GM21723 (cell line): ENCODE measurements at regions not wholly inside any gene's neighbourhood (a gene's known extent, or its start where the extent isn't known, plus 50 kb on each side); places are given as distances from the start of the nearest gene placed in this dataset.
"Not testable (repeated sequence)": the region's sequence is repeated elsewhere in the genome, so short reads cannot be mapped to it uniquely, and the experiment has no call there.

Experiments used
- ATAC-seq: cut with Tn5 transposase; IDR thresholded peaks from one replicate; pipeline ENCODE4 v1.9.1; 2021; ENCODE audit warnings: mild to moderate bottlenecking, moderate library complexity; ENCODE audit not compliant: unreplicated experiment

GRCh38 chrX:69431420-69431819 lies 72.7 kb upstream of the NALF2 start:
- no peak for ATAC-seq

GRCh38 chrX:69430785-69431184 lies 73.3 kb upstream of the NALF2 start:
- ATAC-seq: no peak

DNA sequence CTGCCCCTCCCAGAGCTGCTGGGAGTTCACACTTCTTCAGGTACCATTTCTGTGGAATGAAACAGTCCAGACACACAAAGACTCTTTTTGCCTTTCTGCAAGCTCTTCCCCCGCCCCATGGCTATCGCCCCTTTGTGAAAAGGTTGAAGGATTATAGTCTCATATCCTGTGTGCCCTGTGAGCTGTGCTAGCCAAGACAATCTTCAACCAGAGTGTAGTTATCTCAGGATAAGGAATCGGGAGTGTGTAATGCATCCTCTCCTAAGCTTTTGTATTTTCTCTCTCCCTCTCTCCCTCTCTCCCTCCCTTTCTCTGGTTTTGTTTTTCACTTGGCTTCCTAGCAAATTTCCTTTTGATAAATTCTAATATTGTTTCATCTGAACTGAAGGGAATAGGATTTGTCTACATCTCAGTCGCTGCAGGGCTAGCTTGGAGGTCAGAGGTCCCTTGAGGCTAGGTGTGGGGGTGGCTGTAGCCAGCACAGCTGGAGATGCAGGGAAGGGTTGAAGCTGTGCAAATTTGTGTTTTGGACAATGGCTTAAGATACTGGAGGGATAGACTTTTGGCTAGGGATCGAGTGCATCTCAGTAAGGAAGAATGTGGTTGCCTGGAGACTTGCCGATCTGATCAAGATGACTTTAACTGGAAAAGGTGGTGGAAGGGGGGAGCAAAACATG lies 74.6 kb upstream of the NALF2 start:
- no peak for ATAC-seq

- ATAC-seq: no peak
These were observed 75.9 kb upstream of the NALF2 start for GRCh38 chrX:69428216-69428615.

DNA sequence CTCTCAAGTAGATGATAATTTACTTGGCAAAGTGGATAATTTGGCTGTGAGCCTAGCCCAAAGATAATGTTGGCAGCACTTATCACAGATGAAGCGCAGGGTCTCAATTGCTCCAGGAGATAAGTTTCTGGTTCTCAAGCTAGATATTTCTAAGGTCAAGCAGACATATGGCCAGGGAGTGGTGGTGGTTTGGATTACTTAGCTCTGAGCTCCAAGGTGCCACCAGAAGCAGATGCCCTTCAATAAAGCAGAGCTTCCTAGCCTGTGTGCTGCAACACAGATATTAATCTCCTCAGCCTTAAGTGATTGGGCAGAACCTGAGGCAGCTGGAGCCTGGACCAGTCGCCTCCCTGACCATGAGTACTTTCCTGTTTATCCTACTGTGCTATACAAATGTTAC lies 79.2 kb upstream of the NALF2 start:
- ATAC-seq: no peak

DNA sequence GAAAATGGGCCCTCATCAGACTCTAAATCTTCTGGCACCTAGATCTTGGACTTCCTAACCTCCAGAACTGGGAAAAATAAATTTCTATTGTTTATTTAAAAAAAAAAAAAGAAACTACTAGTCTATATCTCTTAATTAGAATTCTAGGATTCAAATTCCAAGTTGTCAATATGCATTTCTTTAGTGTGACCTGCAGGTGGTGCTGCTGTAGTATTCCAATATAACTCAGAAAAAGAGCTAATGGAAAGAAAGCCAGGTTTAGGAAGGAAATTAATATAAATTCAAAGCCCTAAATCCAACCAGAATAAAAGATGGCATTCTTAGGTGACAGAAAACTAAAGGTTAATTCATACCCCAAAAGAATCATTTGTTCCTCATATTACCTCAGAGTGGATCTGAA lies 80.0 kb upstream of the NALF2 start:
- ATAC-seq: no peak

- ATAC-seq: not testable (repeated sequence)
These were observed 81.9 kb upstream of the NALF2 start for GRCh38 chrX:69422208-69422607.

GRCh38 chrX:69415698-69416097 lies 88.4 kb upstream of the NALF2 start:
- no peak for ATAC-seq

DNA sequence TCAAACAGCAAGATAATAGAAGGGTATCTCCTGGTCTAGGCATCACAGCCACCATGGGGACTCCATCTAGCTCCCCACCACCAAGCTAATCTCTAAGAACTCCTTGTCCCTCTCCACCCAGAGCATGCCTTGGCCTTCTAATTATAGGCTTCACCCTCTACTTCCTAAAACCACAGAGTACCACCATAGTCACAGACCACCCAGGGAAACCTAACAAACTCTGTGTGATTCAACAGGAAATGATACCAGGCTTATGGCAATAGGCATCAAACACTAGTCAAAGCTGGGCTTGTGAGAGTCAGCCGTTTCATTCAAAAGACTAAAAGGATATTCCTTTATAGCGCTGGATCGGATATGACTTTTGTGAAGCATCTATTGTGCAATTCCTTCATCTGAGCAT lies 91.5 kb upstream of the NALF2 start:
- no peak for ATAC-seq

DNA sequence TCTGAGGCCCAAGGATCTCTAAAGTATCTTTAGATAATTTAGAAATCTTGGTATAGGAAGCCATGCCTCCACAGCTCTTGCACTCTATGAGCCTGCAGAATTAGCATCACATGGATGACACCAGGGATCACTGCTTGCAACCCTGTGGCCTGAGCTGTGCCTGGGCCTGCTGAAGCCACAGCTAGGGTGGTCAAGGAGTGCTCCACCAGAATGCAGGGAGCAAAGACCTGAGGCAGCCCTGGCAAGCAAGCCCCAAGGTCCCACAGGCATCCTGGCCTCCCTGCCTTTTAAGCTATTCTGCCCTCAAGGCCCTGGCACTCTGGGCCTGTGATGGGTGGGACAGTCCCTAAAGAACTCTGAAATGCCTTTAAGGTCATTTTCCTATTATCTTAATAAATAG lies 105.2 kb upstream of the NALF2 start:
- no peak for ATAC-seq

- ATAC-seq: no peak
These were observed 107.2 kb upstream of the NALF2 start for GRCh38 chrX:69396916-69397315.

DNA sequence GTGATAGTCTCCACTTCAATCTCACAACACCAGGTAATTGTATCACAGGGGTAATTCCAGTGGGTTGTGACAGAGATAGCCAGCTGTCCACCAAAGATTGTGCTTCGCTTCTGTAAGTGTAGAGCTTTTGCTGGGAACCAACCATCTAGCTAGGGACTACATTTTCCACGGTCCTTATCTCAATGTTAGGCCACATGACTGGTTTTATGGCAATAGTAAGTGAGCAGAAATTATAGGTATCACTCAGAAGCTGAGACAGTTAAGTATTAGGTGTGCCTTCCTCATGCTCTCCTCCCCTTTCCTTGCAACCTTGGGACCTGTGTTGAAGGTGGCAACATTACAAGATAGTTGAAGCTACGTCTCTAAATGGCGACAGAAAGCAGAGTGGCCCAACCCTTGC lies 108.8 kb upstream of the NALF2 start:
- no peak for ATAC-seq

DNA sequence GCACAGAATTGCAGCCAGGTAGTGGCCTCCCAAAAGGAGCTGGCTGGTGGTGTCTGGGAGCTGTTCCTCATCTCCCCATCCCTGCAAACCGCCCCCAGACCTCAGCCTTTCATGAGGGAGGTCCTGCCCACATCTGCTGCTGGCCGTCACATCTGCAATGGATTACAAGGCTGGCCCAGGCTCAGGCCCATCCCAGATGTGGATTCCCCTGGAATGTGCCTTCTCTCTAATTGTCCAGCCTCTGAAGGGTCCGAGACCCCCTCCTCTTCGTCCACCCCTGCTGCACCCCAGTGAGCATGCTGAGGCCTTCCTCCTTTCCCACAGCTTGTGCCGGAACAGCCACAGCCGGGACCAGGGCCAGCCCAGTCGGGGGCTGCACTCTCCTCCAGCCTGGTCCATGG lies 115.0 kb upstream of the NALF2 start:
- ATAC-seq: no peak

DNA sequence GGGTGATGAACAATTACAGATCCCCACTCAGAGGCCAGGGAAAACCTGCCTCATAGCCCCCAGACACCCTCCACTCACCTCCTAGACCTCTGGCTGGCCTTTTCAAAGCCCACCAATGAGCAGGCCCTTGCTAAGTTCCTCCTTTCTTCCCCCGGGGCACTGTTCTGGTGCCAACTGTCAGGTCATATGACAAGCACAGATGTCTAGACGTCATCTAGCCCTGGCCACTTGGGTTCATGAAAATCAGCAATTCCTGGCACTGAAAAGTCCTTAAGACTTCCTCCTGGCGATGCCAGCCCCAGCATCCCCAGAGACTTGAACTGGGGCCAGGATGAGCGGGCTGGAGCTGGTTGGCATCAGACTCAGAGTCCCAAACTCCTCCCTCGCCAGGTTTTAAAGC lies 115.6 kb upstream of the NALF2 start:
- no peak for ATAC-seq

- peak; percentile 79 for ATAC-seq
These were observed 116.3 kb upstream of the NALF2 start for GRCh38 chrX:69387567-69388487.

DNA sequence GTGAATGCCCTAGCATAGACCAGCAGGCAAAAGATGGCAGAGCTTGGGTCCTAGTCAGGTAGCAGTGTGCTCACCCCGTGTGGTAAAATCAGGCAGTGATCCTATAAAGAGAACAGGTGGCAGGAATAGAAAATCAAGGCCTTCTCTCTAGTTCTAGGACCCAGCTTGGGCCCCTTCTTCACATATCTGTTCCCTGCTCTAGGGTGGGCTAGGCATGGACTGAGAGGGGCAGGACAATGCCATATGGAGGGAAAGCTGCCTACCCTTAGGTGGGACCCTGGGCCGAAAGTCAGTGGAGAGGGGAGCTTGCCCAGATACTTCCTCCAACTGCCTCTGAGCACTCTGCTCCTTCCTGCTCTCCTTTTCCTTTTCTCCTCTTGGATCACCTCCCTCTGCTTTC lies 117.4 kb upstream of the NALF2 start:
- no peak for ATAC-seq

DNA sequence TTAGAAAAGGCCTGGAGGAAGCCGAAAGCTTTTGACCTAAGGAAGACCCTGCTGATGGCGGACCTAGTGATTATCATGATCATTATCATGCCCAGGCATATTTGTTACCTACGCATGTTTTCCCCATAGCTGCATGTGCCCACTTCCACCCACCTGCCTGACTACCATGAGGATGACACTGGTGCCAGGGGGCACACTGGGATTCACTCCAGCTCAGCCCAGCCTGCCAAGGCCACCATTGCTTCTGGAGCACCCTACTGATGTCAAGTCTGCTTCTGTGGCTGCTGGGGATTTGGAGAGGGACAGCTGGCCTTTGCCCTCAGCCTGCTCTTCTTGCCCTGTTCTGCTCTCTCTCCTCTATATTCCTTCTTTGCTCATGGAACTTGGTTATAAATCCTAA lies 124.7 kb upstream of the NALF2 start:
- ATAC-seq: no peak

DNA sequence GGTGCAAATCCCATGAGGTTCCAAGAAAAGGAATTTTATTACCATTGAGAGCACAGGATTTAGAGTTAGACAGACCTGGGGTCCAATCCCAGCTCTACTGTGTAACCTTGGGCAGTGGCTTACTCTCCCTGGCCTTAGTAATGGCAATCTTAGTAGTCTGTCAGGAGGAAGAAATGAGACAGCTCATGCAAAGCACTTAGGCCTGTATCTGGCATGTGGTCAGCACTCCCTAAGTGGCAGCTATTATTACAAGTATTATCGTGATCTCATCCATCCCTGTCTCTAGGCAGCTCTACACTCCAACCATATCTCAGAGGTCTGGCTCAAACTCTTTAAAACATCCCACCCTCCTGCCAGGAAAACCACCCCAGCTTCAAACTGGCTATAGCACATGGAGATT lies 129.6 kb upstream of the NALF2 start:
- no peak for ATAC-seq

DNA sequence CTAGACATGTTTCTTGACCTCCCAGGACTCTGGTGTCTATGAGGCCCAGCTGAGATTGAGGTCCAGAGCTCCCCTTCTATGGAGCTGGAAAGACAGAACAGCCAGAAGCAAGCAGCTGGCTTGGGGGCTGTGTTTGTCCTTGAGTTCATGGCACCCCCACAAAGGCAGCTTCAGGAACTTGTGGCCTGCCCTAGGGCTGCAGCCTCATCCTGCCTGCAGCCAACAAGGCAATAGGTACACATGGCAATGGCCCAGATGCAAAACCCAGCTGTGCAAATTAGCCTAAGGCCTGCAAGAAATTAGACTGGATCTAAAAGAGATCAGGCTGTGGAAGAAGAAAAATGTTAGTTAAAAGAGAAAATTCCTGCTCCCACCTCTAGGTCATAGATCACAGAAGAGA lies 131.7 kb upstream of the NALF2 start:
- no peak for ATAC-seq

DNA sequence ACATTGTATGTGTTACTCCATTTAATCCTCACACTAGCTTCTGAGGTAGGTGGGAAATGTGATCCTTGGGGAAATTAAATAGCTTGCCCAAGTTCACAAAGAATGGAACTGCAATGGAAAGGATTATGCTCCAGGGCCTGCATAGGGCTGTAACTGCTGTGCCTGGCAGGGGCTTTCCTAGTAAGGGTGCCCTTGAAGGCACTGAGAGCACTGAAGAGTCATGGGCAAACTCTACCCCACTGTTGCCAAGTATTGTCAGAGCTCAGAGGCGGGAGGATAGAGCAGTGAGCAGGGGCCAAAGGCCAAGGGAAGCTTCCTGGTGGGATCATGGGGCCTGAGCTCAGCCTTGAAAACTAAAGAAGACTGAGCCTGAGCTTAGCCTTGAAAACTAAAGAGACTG lies 133.0 kb upstream of the NALF2 start:
- ATAC-seq: no peak

GRCh38 chrX:69369999-69370398 lies 134.1 kb upstream of the NALF2 start:
- ATAC-seq: no peak

GRCh38 chrX:69366183-69366582 lies 137.9 kb upstream of the NALF2 start:
- no peak for ATAC-seq
